GM12878 (cell line): ENCODE measurements at regions not wholly inside any gene's neighbourhood (a gene's known extent, or its start where the extent isn't known, plus 50 kb on each side); places are given as distances from the start of the nearest gene placed in this dataset.

Source experiments
- ATAC-seq: fragments of 200-7000 bp; cut with Tn5 transposase; 3 replicates; pipeline ENCODE4 v1.9.1; 2020; ENCODE audit warnings: mild to moderate bottlenecking, moderate library complexity
- BruUV-seq: library from RNA; stranded (reverse); fragments of 400-500 nt; replicated peaks from 2 replicates; lab custom pipeline; 2021; lab: Mats Ljungman, UMichigan
- CTCF ChIA-PET: fragments of 300-600 bp; sonication (Branson Sonifier 250); formaldehyde crosslinking; extraction: SDS; loops from one replicate; lab custom pipeline; 2021; ENCODE audit warnings: inconsistent platforms; lab: Yijun Ruan, JAX
- POLR2A ChIA-PET: fragments of 350-600 bp; formaldehyde crosslinking; extraction: SDS; loops from one replicate; lab custom pipeline; 2021; ENCODE audit warnings: inconsistent platforms; lab: Charles Lee
- RAD21 ChIA-PET: fragments of 300-600 bp; sonication (Branson Sonifier 250); formaldehyde crosslinking; loops from one replicate; lab custom pipeline; 2023; ENCODE audit warnings: antibody characterized with exemption; ENCODE audit not compliant: unreplicated experiment; lab: Charles Lee
- SMC1A ChIA-PET: fragments of 300-600 bp; sonication (Branson Sonifier 250); formaldehyde crosslinking; loops from one replicate; lab custom pipeline; 2023; ENCODE audit not compliant: unreplicated experiment, uncharacterized antibody; lab: Charles Lee
- DNase-seq: peaks from one replicate; pipeline ENCODE4 v3.0.0-alpha.2; 2011; ENCODE audit warnings: low read depth, low spot score
- FAIRE-seq: peaks from 3 replicates; lab custom pipeline; 2011; peaks lifted over from hg19 to GRCh38; lab: Jason Lieb, UNC
- H2AFZ ChIP-seq: 2 replicates; pipeline ENCODE4 v1.6.0; 2011; ENCODE audit warnings: low read depth, low read length, control low read depth; ENCODE audit not compliant: control insufficient read depth
- H3K27ac ChIP-seq: 2 replicates; pipeline ENCODE4 v1.5.1; 2011; ENCODE audit warnings: control low read depth; ENCODE audit not compliant: control insufficient read depth, insufficient read depth
- H3K27me3 ChIP-seq, 2 experiments: replicated peaks in 1 of 2; 2 replicates each; pipeline versions ENCODE4 v1.6.0 to v1.6.1; 2011; ENCODE audit warnings: low read length in 1 of 2; ENCODE audit not compliant: control insufficient read depth in 2 of 2, insufficient read depth in 2 of 2
- H3K36me3 ChIP-seq, 2 experiments: 2 replicates each; pipeline ENCODE4 v1.5.1; 2011; ENCODE audit warnings: low read length in 1 of 2; ENCODE audit not compliant: control insufficient read depth in 2 of 2, insufficient read depth in 2 of 2
- H3K4me1 ChIP-seq: 2 replicates; pipeline ENCODE4 v1.6.1; 2011; ENCODE audit warnings: mild to moderate bottlenecking, low read length, moderate library complexity, mixed read lengths; ENCODE audit not compliant: control insufficient read depth, insufficient read depth
- H3K4me2 ChIP-seq: 2 replicates; pipeline ENCODE4 v1.6.0; 2011; ENCODE audit warnings: control low read depth; ENCODE audit not compliant: control insufficient read depth, insufficient read depth
- H3K4me3 ChIP-seq: fragments of 200-600 bp; sonication (generic); 2 replicates; pipeline ENCODE4 v1.5.1; 2016
- H3K79me2 ChIP-seq: 2 replicates; pipeline ENCODE4 v1.6.0; 2011; ENCODE audit warnings: low read length; ENCODE audit not compliant: control insufficient read depth, insufficient read depth
- H3K9ac ChIP-seq: 2 replicates; pipeline ENCODE4 v1.8.0; 2011; ENCODE audit warnings: low read length, control low read depth, mixed read lengths; ENCODE audit not compliant: control insufficient read depth, insufficient read depth
- H3K9me3 ChIP-seq: replicated peaks from 3 replicates; pipeline ENCODE4 v1.5.1; 2011; ENCODE audit warnings: mild to moderate bottlenecking, low read length; ENCODE audit not compliant: control insufficient read depth, insufficient read depth
- H4K20me1 ChIP-seq: 2 replicates; pipeline ENCODE4 v1.6.0; 2011; ENCODE audit not compliant: control insufficient read depth, insufficient read depth
- CEBPB ChIP-seq, 2 experiments: fragments of 150-350 bp in 1 of 2; IDR thresholded peaks; 2 replicates each; pipeline ENCODE4 v1.6.1; 2012 to 2014; ENCODE audit warnings: low read depth in 2 of 2, low read length in 2 of 2, borderline replicate concordance in 1 of 2, inconsistent platforms in 1 of 2
- EP300 ChIP-seq, 2 experiments: fragments of 150-350 bp in 1 of 2; IDR thresholded peaks; 2 replicates each; pipeline ENCODE4 v1.6.1; 2011 to 2012; ENCODE audit warnings: low read depth in 2 of 2, low read length in 2 of 2, borderline replicate concordance in 1 of 2, improper control_type of control experiment in 1 of 2, inconsistent platforms in 1 of 2; ENCODE audit not compliant: control insufficient read depth in 1 of 2
- HDGF ChIP-seq: fragments of 450-650 bp; IDR thresholded peaks from 2 replicates; pipeline ENCODE4 v1.6.1; 2016; ENCODE audit warnings: antibody characterized with exemption
- HSF1 ChIP-seq: fragments of 150-350 bp; IDR thresholded peaks from 2 replicates; pipeline ENCODE4 v1.6.1; 2014; ENCODE audit warnings: mild to moderate bottlenecking, low read depth, low read length
- IKZF1 ChIP-seq: fragments of 450-650 bp; conservative IDR thresholded peaks from 2 replicates; pipeline ENCODE4 v1.6.1; 2017; ENCODE audit warnings: antibody characterized with exemption, mild to moderate bottlenecking
- MTA2 ChIP-seq: fragments of 450-650 bp; IDR thresholded peaks from 2 replicates; pipeline ENCODE4 v1.6.1; 2016; ENCODE audit warnings: low read depth, mild to moderate bottlenecking, moderate library complexity
- NR2F1 ChIP-seq: fragments of 450-650 bp; conservative IDR thresholded peaks from 2 replicates; pipeline ENCODE4 v1.6.1; 2017; ENCODE audit warnings: mild to moderate bottlenecking
- SRF ChIP-seq, 2 experiments: IDR thresholded peaks; 2 replicates each; pipeline ENCODE4 v1.6.1; 2011; ENCODE audit warnings: low read depth in 2 of 2, low read length in 2 of 2, mild to moderate bottlenecking in 1 of 2, moderate library complexity in 1 of 2
- WGBS: methylation state at CpG from one replicate; pipeline ENCODE4 v1.1.6; 2016; ENCODE audit warnings: low lambda C conversion rate; ENCODE audit not compliant: insufficient replicate concordance, insufficient coverage; ENCODE audit errors: missing lambda C conversion rate; 5-methylcytosine and 5-hydroxymethylcytosine counted together
- in situ Hi-C: fragments of 300-500 bp; cut with MboI; formaldehyde crosslinking; loops from 9 replicates; pipeline ENCODE4 v1.14.3; 2018; ENCODE audit warnings: mixed read lengths
- intact Hi-C: fragments of 100-400 bp; cut with micrococcal nuclease; formaldehyde crosslinking; loops from one replicate; pipeline ENCODE4 v1.14.2; 2022; ENCODE audit not compliant: unreplicated experiment
- TF ChIP-seq, protein P1 (sequence below): fragments of 450-650 bp; IDR thresholded peaks from 2 replicates; pipeline ENCODE4 v1.6.1; 2017; ENCODE audit warnings: borderline replicate concordance
- TF ChIP-seq, protein P2 (sequence below): fragments of 450-650 bp; IDR thresholded peaks from 2 replicates; pipeline ENCODE4 v1.6.1; 2018; ENCODE audit warnings: borderline replicate concordance, mild to moderate bottlenecking; ENCODE audit not compliant: partially characterized antibody

DNA sequence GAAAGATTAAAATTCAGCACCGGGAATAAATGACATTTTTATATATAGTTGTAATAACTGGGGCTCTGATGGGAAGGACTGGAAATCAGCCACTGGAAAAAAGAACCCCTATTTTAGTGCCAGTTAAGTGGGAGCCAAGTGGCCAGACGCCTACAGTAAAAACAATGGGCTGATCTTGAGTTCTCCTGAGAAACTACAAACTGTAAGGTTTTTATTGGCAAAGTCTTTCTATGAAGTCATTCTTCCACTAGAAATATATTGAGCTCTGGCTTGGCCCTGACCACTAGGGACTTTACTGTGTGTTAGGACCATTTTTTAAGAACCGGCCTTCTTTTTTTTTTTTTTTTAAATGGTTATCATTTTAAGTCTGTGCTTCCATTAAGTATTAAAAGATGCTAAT, 79.6 kb downstream of the ZNF22 start (continued):
- TF ChIP-seq, protein P1, sequence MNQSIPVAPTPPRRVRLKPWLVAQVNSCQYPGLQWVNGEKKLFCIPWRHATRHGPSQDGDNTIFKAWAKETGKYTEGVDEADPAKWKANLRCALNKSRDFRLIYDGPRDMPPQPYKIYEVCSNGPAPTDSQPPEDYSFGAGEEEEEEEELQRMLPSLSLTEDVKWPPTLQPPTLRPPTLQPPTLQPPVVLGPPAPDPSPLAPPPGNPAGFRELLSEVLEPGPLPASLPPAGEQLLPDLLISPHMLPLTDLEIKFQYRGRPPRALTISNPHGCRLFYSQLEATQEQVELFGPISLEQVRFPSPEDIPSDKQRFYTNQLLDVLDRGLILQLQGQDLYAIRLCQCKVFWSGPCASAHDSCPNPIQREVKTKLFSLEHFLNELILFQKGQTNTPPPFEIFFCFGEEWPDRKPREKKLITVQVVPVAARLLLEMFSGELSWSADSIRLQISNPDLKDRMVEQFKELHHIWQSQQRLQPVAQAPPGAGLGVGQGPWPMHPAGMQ, result no peak
- TF ChIP-seq CEBPB (IDR thresholded peaks at IDR 0.05; ENCODE audit: borderline replicate concordance in 1 of 2, low read depth in 2 of 2, low read length in 2 of 2), result no peak
- TF ChIP-seq SRF (IDR thresholded peaks at IDR 0.05; ENCODE audit: low read depth in 2 of 2, low read length in 2 of 2), result no peak

- ATAC-seq (no peak), DNase-seq (no peak)
- in situ Hi-C loops, result no loop called here
- BruUV-seq, result no TSS peak
- Histone ChIP-seq H3K4me1 (no peaks in the 10 kb centered on the region), H4K20me1 (no peaks in the 10 kb centered on the region), H3K4me2 (no peak overlapping the region), H3K4me3 (no peak overlapping the region), H3K79me2 (no peaks in the 10 kb centered on the region), H3K27ac (no peak overlapping the region), H3K9ac (no peak overlapping the region), H3K9me3 (no peaks in the 10 kb centered on the region), H2AFZ (no peak overlapping the region)
- WGBS, result 58% methylated on average over 1 of the region's 1 CpG
- ChIA-PET POLR2A (no interaction called here), CTCF (no interaction called here)
- no peak for TF ChIP-seq MTA2
- TF ChIP-seq, protein P2, sequence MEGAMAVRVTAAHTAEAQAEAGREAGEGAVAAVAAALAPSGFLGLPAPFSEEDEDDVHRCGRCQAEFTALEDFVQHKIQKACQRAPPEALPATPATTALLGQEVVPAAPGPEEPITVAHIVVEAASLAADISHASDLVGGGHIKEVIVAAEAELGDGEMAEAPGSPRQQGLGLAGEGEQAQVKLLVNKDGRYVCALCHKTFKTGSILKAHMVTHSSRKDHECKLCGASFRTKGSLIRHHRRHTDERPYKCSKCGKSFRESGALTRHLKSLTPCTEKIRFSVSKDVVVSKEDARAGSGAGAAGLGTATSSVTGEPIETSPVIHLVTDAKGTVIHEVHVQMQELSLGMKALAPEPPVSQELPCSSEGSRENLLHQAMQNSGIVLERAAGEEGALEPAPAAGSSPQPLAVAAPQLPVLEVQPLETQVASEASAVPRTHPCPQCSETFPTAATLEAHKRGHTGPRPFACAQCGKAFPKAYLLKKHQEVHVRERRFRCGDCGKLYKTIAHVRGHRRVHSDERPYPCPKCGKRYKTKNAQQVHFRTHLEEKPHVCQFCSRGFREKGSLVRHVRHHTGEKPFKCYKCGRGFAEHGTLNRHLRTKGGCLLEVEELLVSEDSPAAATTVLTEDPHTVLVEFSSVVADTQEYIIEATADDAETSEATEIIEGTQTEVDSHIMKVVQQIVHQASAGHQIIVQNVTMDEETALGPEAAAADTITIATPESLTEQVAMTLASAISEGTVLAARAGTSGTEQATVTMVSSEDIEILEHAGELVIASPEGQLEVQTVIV, result no peak
- TF ChIP-seq IKZF1, result no peak
- no peak for TF ChIP-seq HSF1
- no peak for TF ChIP-seq SRF (IDR thresholded peaks at IDR 0.05; ENCODE audit: low read depth in 2 of 2, low read length in 2 of 2)
- no peak for TF ChIP-seq EP300 (IDR thresholded peaks at IDR 0.05; ENCODE audit: borderline replicate concordance in 1 of 2, control insufficient read depth in 1 of 2, low read depth in 2 of 2, low read length in 2 of 2)
- TF ChIP-seq NR2F1, result no peak
- TF ChIP-seq HDGF, result no peak
- TF ChIP-seq, all 136 proteins: peak for 0
- no peaks in the 10 kb centered on the region for H3K36me3 ChIP-seq
- no peak for FAIRE-seq
- intact Hi-C loops, result no loop called here
- SMC1A ChIA-PET, result no interaction called here
- no peaks in the 10 kb centered on the region; a peak in 1 of 4 replicates for H3K27me3 ChIP-seq
- RAD21 ChIA-PET, result no interaction called here
These were observed 81.5 kb downstream of the ZNF22 start for GRCh38 chr10:45082176-45082575.
